ENCODE measurements at regions not wholly inside any gene's neighbourhood (a gene's known extent, or its start where the extent isn't known, plus 50 kb on each side); places are given as distances from the start of the nearest gene placed in this dataset.

GRCh38 chr10:69734797-69735468 is 66.8 kb upstream of the COL13A1 start (continued):
- peak in 1 of 2 experiments; percentile 42; a peak in 1 of 4 replicates for TF ChIP-seq ZNF318 (IDR thresholded peaks at IDR 0.05; ENCODE audit: borderline replicate concordance in 1 of 2, low read depth in 1 of 2)
- TF ChIP-seq SP1 (CRISPR knock-in tag; IDR thresholded peaks at IDR 0.05): 0 out of 2 replicates have a peak, but pooled peaks have one; percentile 21
- peak; percentile 25; the same call in 1 of the 2 replicates for TF ChIP-seq ZNF583 (CRISPR knock-in tag; IDR thresholded peaks at IDR 0.05)
- TF ChIP-seq ELF2 (CRISPR knock-in tag; IDR thresholded peaks at IDR 0.05): no peak
- peak; percentile 56; the same call in 1 of the 2 replicates for TF ChIP-seq TEAD4 (IDR thresholded peaks at IDR 0.05; ENCODE audit: low read length)
- TF ChIP-seq TEAD4 (CRISPR knock-in tag; IDR thresholded peaks at IDR 0.05; ENCODE audit: borderline replicate concordance): no peak
- TF ChIP-seq SMARCE1 (IDR thresholded peaks at IDR 0.05): peak; percentile 71; the same call in 1 of the 2 replicates
- no peak for TF ChIP-seq ZNF316 (IDR thresholded peaks at IDR 0.05)
- TF ChIP-seq MECOM (CRISPR knock-in tag; IDR thresholded peaks at IDR 0.05): peak; percentile 71; the same call in 1 of the 2 replicates
- TF ChIP-seq ZNF140 (CRISPR knock-in tag; IDR thresholded peaks at IDR 0.05): no peak
- peak; percentile 99 for TF ChIP-seq ATF4 (CRISPR knock-in tag; IDR thresholded peaks at IDR 0.05)
- TF ChIP-seq ESRRA (IDR thresholded peaks at IDR 0.05; ENCODE audit: borderline replicate concordance, low read depth): peak; percentile 99; the same call in 1 of the 2 replicates
- TF ChIP-seq ZNF384 (IDR thresholded peaks at IDR 0.05; ENCODE audit: low read depth, low read length): 0 out of 2 replicates have a peak, but pooled peaks have one; percentile 30
- TF ChIP-seq CBFA2T3 (IDR thresholded peaks at IDR 0.05): 0 out of 2 replicates have a peak, but pooled peaks have one; percentile 8
- TF ChIP-seq IRF9 (tag; IDR thresholded peaks at IDR 0.05): peak; percentile 76; the same call in 1 of the 2 replicates
- TF ChIP-seq ASH1L (IDR thresholded peaks at IDR 0.05; ENCODE audit: borderline replicate concordance, low read depth, partially characterized antibody): no peak
- TF ChIP-seq TCF3 (CRISPR knock-in tag; IDR thresholded peaks at IDR 0.05): peak; percentile 46
- no peak for TF ChIP-seq SMC3 (conservative IDR thresholded peaks at IDR 0.05; ENCODE audit: insufficient read depth, low read depth, low read length)
- peak; percentile 55; the same call in 1 of the 2 replicates for TF ChIP-seq DPF2 (IDR thresholded peaks at IDR 0.05)

All from K562 (cell line).